Panc1 (cell line): ENCODE measurements at regions not wholly inside any gene's neighbourhood (a gene's known extent, or its start where the extent isn't known, plus 50 kb on each side); places are given as distances from the start of the nearest gene placed in this dataset.

Experiments used
- TF ChIP-seq, protein P1 (sequence below): fragments of 450-650 bp; IDR thresholded peaks from 2 replicates; pipeline ENCODE4 v1.5.1; 2017; ENCODE audit warnings: mild to moderate bottlenecking
- TF ChIP-seq, protein P2 (sequence below), 2 experiments: IDR thresholded peaks; 2 replicates each; pipeline ENCODE4 v1.6.1; 2011 to 2012; ENCODE audit warnings: low read depth in 2 of 2, control low read depth in 1 of 2, low read length in 1 of 2, mild to moderate bottlenecking in 1 of 2, moderate library complexity in 1 of 2; ENCODE audit not compliant: insufficient read depth in 1 of 2

GRCh38 chr22:27647540-27647939 lies 154.0 kb downstream of the MN1 start:
- TF ChIP-seq, protein P1, sequence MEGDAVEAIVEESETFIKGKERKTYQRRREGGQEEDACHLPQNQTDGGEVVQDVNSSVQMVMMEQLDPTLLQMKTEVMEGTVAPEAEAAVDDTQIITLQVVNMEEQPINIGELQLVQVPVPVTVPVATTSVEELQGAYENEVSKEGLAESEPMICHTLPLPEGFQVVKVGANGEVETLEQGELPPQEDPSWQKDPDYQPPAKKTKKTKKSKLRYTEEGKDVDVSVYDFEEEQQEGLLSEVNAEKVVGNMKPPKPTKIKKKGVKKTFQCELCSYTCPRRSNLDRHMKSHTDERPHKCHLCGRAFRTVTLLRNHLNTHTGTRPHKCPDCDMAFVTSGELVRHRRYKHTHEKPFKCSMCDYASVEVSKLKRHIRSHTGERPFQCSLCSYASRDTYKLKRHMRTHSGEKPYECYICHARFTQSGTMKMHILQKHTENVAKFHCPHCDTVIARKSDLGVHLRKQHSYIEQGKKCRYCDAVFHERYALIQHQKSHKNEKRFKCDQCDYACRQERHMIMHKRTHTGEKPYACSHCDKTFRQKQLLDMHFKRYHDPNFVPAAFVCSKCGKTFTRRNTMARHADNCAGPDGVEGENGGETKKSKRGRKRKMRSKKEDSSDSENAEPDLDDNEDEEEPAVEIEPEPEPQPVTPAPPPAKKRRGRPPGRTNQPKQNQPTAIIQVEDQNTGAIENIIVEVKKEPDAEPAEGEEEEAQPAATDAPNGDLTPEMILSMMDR = no peak
- TF ChIP-seq, protein P2, sequence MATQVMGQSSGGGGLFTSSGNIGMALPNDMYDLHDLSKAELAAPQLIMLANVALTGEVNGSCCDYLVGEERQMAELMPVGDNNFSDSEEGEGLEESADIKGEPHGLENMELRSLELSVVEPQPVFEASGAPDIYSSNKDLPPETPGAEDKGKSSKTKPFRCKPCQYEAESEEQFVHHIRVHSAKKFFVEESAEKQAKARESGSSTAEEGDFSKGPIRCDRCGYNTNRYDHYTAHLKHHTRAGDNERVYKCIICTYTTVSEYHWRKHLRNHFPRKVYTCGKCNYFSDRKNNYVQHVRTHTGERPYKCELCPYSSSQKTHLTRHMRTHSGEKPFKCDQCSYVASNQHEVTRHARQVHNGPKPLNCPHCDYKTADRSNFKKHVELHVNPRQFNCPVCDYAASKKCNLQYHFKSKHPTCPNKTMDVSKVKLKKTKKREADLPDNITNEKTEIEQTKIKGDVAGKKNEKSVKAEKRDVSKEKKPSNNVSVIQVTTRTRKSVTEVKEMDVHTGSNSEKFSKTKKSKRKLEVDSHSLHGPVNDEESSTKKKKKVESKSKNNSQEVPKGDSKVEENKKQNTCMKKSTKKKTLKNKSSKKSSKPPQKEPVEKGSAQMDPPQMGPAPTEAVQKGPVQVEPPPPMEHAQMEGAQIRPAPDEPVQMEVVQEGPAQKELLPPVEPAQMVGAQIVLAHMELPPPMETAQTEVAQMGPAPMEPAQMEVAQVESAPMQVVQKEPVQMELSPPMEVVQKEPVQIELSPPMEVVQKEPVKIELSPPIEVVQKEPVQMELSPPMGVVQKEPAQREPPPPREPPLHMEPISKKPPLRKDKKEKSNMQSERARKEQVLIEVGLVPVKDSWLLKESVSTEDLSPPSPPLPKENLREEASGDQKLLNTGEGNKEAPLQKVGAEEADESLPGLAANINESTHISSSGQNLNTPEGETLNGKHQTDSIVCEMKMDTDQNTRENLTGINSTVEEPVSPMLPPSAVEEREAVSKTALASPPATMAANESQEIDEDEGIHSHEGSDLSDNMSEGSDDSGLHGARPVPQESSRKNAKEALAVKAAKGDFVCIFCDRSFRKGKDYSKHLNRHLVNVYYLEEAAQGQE (IDR thresholded peaks at IDR 0.05; ENCODE audit: insufficient read depth in 1 of 2, low read depth in 2 of 2, low read length in 1 of 2) = no peak
